ENCODE measurements at regions not wholly inside any gene's neighbourhood (a gene's known extent, or its start where the extent isn't known, plus 50 kb on each side); places are given as distances from the start of the nearest gene placed in this dataset.

GRCh38 chr5:173480896-173481295 lies 135.6 kb downstream of the BOD1 start:
- in situ Hi-C loops (cut with HindIII; ENCODE audit: low pct_unique_long_range_greater_than_20kb, low sequenced_read_pairs) = no loop called here

GRCh38 chr5:173479711-173480110 lies 136.7 kb downstream of the BOD1 start:
- in situ Hi-C loops (cut with HindIII; ENCODE audit: low pct_unique_long_range_greater_than_20kb, low sequenced_read_pairs) = no loop called here

More at GRCh38 chr5:173480896-173481295, 135.6 kb downstream of the BOD1 start:
- DNase-seq (ENCODE audit: low read depth) = no peak

GRCh38 chr5:173477345-173478040 lies 139.0 kb downstream of the BOD1 start:
- in situ Hi-C loops (cut with HindIII; ENCODE audit: low pct_unique_long_range_greater_than_20kb, low sequenced_read_pairs) = no loop called here

More at GRCh38 chr5:173479711-173480110, 136.7 kb downstream of the BOD1 start:
- DNase-seq (ENCODE audit: low read depth) = no peak

GRCh38 chr5:173475780-173476179 lies 140.7 kb downstream of the BOD1 start:
- in situ Hi-C loops (cut with HindIII; ENCODE audit: low pct_unique_long_range_greater_than_20kb, low sequenced_read_pairs) = no loop called here

More at GRCh38 chr5:173477345-173478040, 139.0 kb downstream of the BOD1 start:
- no peak for DNase-seq (ENCODE audit: low read depth)

GRCh38 chr5:173474881-173475287 lies 141.6 kb downstream of the BOD1 start:
- no peak for DNase-seq (ENCODE audit: low read depth)
- in situ Hi-C loops (cut with HindIII; ENCODE audit: low pct_unique_long_range_greater_than_20kb, low sequenced_read_pairs) = no loop called here

More at GRCh38 chr5:173475780-173476179, 140.7 kb downstream of the BOD1 start:
- no peak for DNase-seq (ENCODE audit: low read depth)

- no peak for DNase-seq (ENCODE audit: low read depth)
Observed at GRCh38 chr5:173473288-173473687, 143.2 kb downstream of the BOD1 start.

GRCh38 chr5:173472784-173473278 lies 143.6 kb downstream of the BOD1 start:
- DNase-seq (ENCODE audit: low read depth) = no peak
- in situ Hi-C loops (cut with HindIII; ENCODE audit: low pct_unique_long_range_greater_than_20kb, low sequenced_read_pairs) = no loop called here

More at GRCh38 chr5:173473288-173473687, 143.2 kb downstream of the BOD1 start:
- in situ Hi-C loops (cut with HindIII; ENCODE audit: low pct_unique_long_range_greater_than_20kb, low sequenced_read_pairs) = no loop called here

- peak; percentile 60 for DNase-seq (ENCODE audit: low read depth)
- in situ Hi-C loops (cut with HindIII; ENCODE audit: low pct_unique_long_range_greater_than_20kb, low sequenced_read_pairs) = no loop called here
Observed at GRCh38 chr5:173472164-173472563, 143.9 kb upstream of the STC2 start.

- in situ Hi-C loops (cut with HindIII; ENCODE audit: low pct_unique_long_range_greater_than_20kb, low sequenced_read_pairs) = no loop called here
- DNase-seq (ENCODE audit: low read depth) = no peak
Observed at GRCh38 chr5:173468821-173469251, 140.6 kb upstream of the STC2 start.

- DNase-seq (ENCODE audit: low read depth) = no peak
- in situ Hi-C loops (cut with HindIII; ENCODE audit: low pct_unique_long_range_greater_than_20kb, low sequenced_read_pairs) = no loop called here
Observed at GRCh38 chr5:173466227-173466626, 138.0 kb upstream of the STC2 start.

- DNase-seq (ENCODE audit: low read depth) = no peak
- in situ Hi-C loops (cut with HindIII; ENCODE audit: low pct_unique_long_range_greater_than_20kb, low sequenced_read_pairs) = no loop called here
Observed at GRCh38 chr5:173464813-173465212, 136.6 kb upstream of the STC2 start.

- in situ Hi-C loops (cut with HindIII; ENCODE audit: low pct_unique_long_range_greater_than_20kb, low sequenced_read_pairs) = no loop called here
- DNase-seq (ENCODE audit: low read depth) = no peak
Observed at GRCh38 chr5:173463207-173463606, 135.0 kb upstream of the STC2 start.

GRCh38 chr5:173458828-173459609 lies 130.8 kb upstream of the STC2 start:
- in situ Hi-C loops (cut with HindIII; ENCODE audit: low pct_unique_long_range_greater_than_20kb, low sequenced_read_pairs) = no loop called here
- no peak for DNase-seq (ENCODE audit: low read depth)

- in situ Hi-C loops (cut with HindIII; ENCODE audit: low pct_unique_long_range_greater_than_20kb, low sequenced_read_pairs) = no loop called here
- no peak for DNase-seq (ENCODE audit: low read depth)
Observed at GRCh38 chr5:173457482-173457881, 129.3 kb upstream of the STC2 start.

- DNase-seq (ENCODE audit: low read depth) = no peak
- in situ Hi-C loops (cut with HindIII; ENCODE audit: low pct_unique_long_range_greater_than_20kb, low sequenced_read_pairs) = no loop called here
Observed at GRCh38 chr5:173456751-173457171, 128.5 kb upstream of the STC2 start.

GRCh38 chr5:173456181-173456580 lies 128.0 kb upstream of the STC2 start:
- in situ Hi-C loops (cut with HindIII; ENCODE audit: low pct_unique_long_range_greater_than_20kb, low sequenced_read_pairs) = no loop called here
- DNase-seq (ENCODE audit: low read depth) = no peak

GRCh38 chr5:173455599-173455957 lies 127.4 kb upstream of the STC2 start:
- in situ Hi-C loops (cut with HindIII; ENCODE audit: low pct_unique_long_range_greater_than_20kb, low sequenced_read_pairs) = no loop called here
- DNase-seq (ENCODE audit: low read depth) = no peak

- peak; percentile 100 for DNase-seq (ENCODE audit: low read depth)
- in situ Hi-C loops (cut with HindIII; ENCODE audit: low pct_unique_long_range_greater_than_20kb, low sequenced_read_pairs) = loop anchor here (5.0 kb wide), 1 partner anchor 43 kb away; no protein-coding TSS in a partner anchor
Observed at GRCh38 chr5:173454736-173455598, 126.8 kb upstream of the STC2 start.
